ENCODE measurements at regions not wholly inside any gene's neighbourhood (a gene's known extent, or its start where the extent isn't known, plus 50 kb on each side); places are given as distances from the start of the nearest gene placed in this dataset.

- no peak for TF ChIP-seq CTCF (IDR thresholded peaks at IDR 0.05)
- TF ChIP-seq POLR2A (IDR thresholded peaks at IDR 0.05): no peak
These were observed 258.0 kb upstream of the EDNRA start for GRCh38 chr4:147222906-147223305.
